Esophagus squamous epithelium (tissue), 5 donors: ENCODE measurements at regions not wholly inside any gene's neighbourhood (a gene's known extent, or its start where the extent isn't known, plus 50 kb on each side); places are given as distances from the start of the nearest gene placed in this dataset.

Experiments
- DNase-seq: peaks from one replicate; lab custom pipeline; 2025; lab: John Stamatoyannopoulos, UW
- H3K27ac ChIP-seq, 4 donors: fragments of 200-600 bp; sonication (generic); one replicate each; pipeline ENCODE4 v1.5.1; 2016 to 2019; ENCODE audit warnings: mild to moderate bottlenecking in 1 of 4
- H3K27me3 ChIP-seq, 4 donors: fragments of 200-600 bp; sonication (generic); 1 replicate in 3 of 4; 2 replicates in 1 of 4; pipeline versions ENCODE4 v1.5.1 to v1.6.0; 2017 to 2021; ENCODE audit warnings: antibody characterized with exemption in 1 of 4
- H3K36me3 ChIP-seq, 3 donors: fragments of 200-600 bp; sonication (generic); one replicate each; pipeline ENCODE4 v1.5.1; 2016 to 2019
- H3K4me1 ChIP-seq, 3 donors: fragments of 200-600 bp; sonication (generic); one replicate each; pipeline ENCODE4 v1.5.1; 2017 to 2019
- H3K4me3 ChIP-seq, 4 donors: fragments of 200-600 bp; sonication (generic); 1 replicate in 3 of 4; 2 replicates in 1 of 4; pipeline ENCODE4 v1.5.1; 2016 to 2019; ENCODE audit warnings: mild to moderate bottlenecking in 2 of 4, moderate library complexity in 1 of 4
- H3K9me3 ChIP-seq, 3 donors: fragments of 200-600 bp; sonication (generic); one replicate each; pipeline ENCODE4 v1.5.1; 2016 to 2019
- POLR2A ChIP-seq, 4 donors: fragments of 450-650 bp; IDR thresholded peaks; one replicate each; pipeline ENCODE4 v1.6.1; 2017; ENCODE audit warnings: antibody characterized with exemption in 4 of 4, mild to moderate bottlenecking in 4 of 4, moderate library complexity in 3 of 4
- WGBS, 2 donors: methylation state at CpG; one replicate each; pipeline ENCODE4 v1.1.5; 2018; 5-methylcytosine and 5-hydroxymethylcytosine counted together
- intact Hi-C: fragments of 100-400 bp; cut with DNase I; formaldehyde crosslinking; loops from one replicate; pipeline ENCODE4 v1.15.0; 2022
- TF ChIP-seq, protein P1 (sequence below), 6 experiments: fragments of 450-650 bp in 4 of 6; fragments of 200-600 bp in 2 of 6; sonication (generic) in 2 of 6; IDR thresholded peaks; one replicate each; pipeline ENCODE4 v1.5.1; 2016 to 2019; ENCODE audit warnings: antibody characterized with exemption in 6 of 6, mild to moderate bottlenecking in 4 of 6, moderate library complexity in 4 of 6
- donor health status: DM: yes; HTN: yes; CAD: no.

DNA sequence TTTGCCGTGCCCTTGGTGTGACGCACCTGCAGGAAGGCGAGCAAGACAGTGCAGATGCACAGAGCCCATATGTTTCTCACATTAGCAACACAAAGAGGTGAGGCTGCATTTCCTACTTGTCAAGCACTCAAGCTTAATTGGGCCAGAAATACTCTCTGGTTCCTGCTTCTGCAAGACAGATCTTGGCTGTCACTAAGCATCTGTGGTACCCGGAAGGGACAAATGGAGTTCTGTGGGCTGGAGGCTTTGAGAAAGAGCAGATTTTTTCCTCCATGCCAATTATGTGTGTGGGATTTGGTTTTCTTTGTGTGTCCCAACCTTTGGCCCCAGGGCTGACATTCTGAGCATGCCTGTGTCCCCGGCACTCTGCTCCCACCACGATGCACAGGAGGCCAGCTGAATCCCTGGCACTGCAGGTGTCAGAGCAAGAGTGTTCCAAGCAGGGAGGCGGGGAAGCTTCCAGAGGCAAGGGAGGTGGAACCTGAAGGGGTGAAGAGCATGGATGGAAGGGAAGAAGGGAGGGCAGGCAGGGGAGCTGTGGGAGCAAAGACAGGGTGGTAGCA lies 52.0 kb upstream of the STUM start:
- intact Hi-C loops = no loop called here
- TF ChIP-seq POLR2A (IDR thresholded peaks at IDR 0.05) = no peak
- TF ChIP-seq, protein P1, sequence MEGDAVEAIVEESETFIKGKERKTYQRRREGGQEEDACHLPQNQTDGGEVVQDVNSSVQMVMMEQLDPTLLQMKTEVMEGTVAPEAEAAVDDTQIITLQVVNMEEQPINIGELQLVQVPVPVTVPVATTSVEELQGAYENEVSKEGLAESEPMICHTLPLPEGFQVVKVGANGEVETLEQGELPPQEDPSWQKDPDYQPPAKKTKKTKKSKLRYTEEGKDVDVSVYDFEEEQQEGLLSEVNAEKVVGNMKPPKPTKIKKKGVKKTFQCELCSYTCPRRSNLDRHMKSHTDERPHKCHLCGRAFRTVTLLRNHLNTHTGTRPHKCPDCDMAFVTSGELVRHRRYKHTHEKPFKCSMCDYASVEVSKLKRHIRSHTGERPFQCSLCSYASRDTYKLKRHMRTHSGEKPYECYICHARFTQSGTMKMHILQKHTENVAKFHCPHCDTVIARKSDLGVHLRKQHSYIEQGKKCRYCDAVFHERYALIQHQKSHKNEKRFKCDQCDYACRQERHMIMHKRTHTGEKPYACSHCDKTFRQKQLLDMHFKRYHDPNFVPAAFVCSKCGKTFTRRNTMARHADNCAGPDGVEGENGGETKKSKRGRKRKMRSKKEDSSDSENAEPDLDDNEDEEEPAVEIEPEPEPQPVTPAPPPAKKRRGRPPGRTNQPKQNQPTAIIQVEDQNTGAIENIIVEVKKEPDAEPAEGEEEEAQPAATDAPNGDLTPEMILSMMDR (IDR thresholded peaks at IDR 0.05) = no peak
- Histone ChIP-seq H3K9me3 (no peaks in the 10 kb centered on the region), H3K36me3 (no peaks in the 10 kb centered on the region), H3K27me3 (no peaks in the 10 kb centered on the region), H3K4me3 (no peak overlapping the region), H3K27ac (no peak overlapping the region), H3K4me1 (no peaks in the 10 kb centered on the region)
- WGBS, 2 donors = 62 to 76% methylated on average over 6 of the region's 7 CpGs
- DNase-seq = no peak

DNA sequence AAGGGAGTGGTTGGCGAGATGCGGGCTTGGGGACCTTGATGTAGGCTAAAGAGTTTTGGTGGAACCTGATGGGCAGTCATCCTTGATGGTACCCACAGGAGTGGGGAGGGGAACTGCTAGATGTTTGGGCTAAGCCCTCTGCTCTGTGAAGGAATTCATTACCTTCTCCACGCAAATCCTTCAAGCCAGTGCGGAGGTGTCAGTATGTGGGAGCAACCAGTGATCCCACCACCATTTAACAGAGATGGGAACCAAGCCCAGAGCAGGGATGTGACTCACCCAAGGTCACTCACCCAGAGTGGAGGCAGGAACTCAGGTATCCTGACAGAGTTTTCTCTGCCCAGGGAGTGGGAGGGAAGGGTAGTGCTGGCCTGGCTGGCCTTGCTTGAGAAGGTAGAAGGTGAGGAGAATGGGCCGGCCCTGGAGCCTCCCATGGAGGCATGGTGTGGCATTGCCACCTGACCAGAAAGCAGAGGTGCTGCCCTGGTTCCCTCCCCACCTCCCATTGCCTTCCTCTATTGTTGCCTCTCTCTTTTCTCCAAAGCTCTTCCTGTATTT lies 51.2 kb upstream of the STUM start:
- WGBS, 2 donors = 87 to 93% methylated on average over 5 of the region's 5 CpGs
- no peaks in the 10 kb centered on the region for H3K4me1 ChIP-seq
- no peak overlapping the region for H3K4me3 ChIP-seq
- no peak for TF ChIP-seq POLR2A (IDR thresholded peaks at IDR 0.05)
- TF ChIP-seq, protein P1 (IDR thresholded peaks at IDR 0.05) = no peak
- no peaks in the 10 kb centered on the region for H3K36me3 ChIP-seq
- no peaks in the 10 kb centered on the region for H3K9me3 ChIP-seq
- no peaks in the 10 kb centered on the region for H3K27me3 ChIP-seq
- no peak for DNase-seq
- H3K27ac ChIP-seq = no peak overlapping the region
- intact Hi-C loops = no loop called here

GRCh38 chr1:226497991-226498639 lies 50.4 kb upstream of the STUM start:
- Histone ChIP-seq H3K9me3 (no peaks in the 10 kb centered on the region), H3K27me3 (no peaks in the 10 kb centered on the region), H3K36me3 (no peaks in the 10 kb centered on the region), H3K4me3 (no peak overlapping the region), H3K27ac (no peak overlapping the region), H3K4me1 (no peaks in the 10 kb centered on the region)
- WGBS, 2 donors = 76 to 100% methylated on average over 3 to 9 of the region's 12 CpGs
- intact Hi-C loops = no loop called here
- DNase-seq = no peak
- no peak for TF ChIP-seq POLR2A (IDR thresholded peaks at IDR 0.05)
- TF ChIP-seq, protein P1 (IDR thresholded peaks at IDR 0.05) = no peak

- intact Hi-C loops = no loop called here
- no peak for DNase-seq
- Histone ChIP-seq H3K4me1 (no peaks in the 10 kb centered on the region), H3K9me3 (no peaks in the 10 kb centered on the region), H3K36me3 (no peaks in the 10 kb centered on the region), H3K4me3 (no peak overlapping the region), H3K27ac (no peak overlapping the region), H3K27me3 (no peaks in the 10 kb centered on the region)
- TF ChIP-seq POLR2A (IDR thresholded peaks at IDR 0.05) = no peak
- TF ChIP-seq, protein P1 (IDR thresholded peaks at IDR 0.05) = no peak
- 61 to 68% methylated on average over 4 to 5 of the region's 6 CpGs for WGBS, 2 donors
Measured at GRCh38 chr1:226498640-226499008, 49.9 kb upstream of the STUM start.
